Hematopoietic multipotent progenitor cell treated with erythropoietin and hydrocortisone succinate and interleukin-3 and kit ligand, for 8 days (in vitro differentiated cells): ENCODE measurements at regions not wholly inside any gene's neighbourhood (a gene's known extent, or its start where the extent isn't known, plus 50 kb on each side); places are given as distances from the start of the nearest gene placed in this dataset.

Experiments
- DNase-seq: peaks from one replicate; pipeline ENCODE4 v3.0.0-alpha.2; 2015

DNA sequence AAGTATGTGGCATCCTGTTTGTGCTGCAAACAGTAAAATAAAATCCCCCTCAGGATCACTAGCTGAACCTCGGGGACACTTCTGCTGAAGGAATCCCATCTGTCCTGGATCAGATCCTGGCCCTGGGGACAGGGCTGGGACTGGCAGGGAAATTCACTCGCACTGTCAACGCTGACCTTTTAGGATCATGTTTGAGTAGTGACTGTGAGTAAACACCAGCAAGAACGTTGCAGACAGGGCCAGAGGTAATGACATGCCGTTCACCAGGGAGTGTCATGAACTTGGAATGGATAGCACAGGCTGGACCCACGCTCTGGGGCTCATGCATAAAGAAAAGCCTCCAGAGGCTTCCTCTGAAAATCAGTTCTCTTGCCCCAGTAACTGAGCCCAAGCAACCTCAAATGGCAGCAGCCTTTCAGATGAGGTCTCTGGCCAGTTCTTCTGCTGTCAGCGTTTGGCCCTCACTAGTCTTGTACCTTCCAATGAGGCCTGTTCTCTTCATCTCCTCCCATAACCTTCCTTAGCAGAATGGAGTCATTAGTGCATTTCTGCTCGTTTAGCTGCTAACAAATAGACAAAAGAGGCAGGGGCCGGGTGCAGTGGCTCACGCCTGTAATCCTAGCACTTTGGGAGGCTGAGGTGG, 51.0 kb upstream of the BARX2 start:
- DNase-seq = no peak

DNA sequence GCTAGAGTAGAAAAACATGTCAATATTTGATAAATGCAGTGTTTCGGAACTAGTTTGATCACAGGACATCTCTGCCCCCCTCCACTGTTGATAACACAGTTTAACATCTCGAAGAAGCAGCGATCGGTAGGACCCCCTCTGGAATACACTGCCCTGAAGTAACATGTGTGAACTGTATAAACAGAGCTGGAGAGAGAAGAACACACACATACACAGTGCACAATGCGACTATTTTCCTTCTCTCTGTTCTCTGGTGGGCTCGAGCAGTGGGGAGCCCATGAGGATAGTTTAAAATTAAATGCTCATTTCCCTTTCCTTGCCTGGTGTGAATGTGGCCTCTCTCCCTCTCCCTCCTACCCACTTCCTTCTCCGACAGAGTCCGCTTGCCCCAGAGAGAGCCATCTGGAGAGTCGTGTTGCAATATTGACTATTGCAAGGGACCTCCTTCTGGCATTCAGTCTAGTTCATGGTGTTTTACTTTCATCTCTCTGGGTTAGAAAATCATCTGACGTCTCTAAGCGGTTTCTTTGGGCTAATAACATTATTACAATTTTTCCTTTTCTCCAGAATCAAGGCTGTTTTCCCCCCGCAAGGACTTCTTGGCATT, 51.6 kb upstream of the BARX2 start:
- DNase-seq = no peak

DNA sequence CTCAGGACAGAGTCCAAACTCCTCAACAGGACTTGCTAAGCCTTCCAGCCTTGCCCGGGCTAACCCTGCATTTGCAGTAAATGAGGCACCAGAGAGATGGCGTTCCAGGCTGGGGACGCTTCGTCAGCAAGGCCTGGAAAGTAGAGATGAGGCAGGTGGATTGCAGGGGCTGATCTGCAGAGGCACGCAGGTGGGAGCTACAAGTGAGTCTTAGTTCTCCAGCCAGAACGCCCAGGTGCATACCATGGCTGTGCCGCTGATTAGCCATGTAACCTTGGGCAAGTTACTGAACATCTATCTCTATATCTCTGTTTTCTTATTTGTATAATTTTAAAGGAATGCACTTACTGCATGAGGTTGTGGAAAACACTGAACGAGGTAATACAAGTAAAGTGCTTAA, 52.7 kb upstream of the BARX2 start:
- DNase-seq = no peak

DNA sequence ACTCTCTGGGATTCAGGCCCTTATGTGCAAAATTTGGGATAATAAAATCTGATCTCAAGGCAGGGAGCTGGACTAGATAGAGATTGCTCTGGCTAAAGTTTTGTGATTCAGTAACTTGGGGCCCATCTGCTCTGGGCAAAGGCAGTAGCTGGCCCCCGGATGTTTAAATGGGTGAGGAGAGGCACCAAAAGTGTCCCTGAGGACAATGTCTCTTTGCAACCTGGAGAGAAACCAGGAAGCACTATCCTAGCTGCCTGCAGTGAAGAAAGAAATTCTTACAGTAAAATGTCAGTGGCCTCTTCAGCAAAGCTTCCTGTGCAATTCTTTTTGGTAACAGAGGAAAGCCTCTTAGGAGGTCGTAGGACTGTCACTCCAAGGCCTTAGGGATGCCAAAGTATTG, 54.6 kb upstream of the BARX2 start:
- no peak for DNase-seq

DNA sequence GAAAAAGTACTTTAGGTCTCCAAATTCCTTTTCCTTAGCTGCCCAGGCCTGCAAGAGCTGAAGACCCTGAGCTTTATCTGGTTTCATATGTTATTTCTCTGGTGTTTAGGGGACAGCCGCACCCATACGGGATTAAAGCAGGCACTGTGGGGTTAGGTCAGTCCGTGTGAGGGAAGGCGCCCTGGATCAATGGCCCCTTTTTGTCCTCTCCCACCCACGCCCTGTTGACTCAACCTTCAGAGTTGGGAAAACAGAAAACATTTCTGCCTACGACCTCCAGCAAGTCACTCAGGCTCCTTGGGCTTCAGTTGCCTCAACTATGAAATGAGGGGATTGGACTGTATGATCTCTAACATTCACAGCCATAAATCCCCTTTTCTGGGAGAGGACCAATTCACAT, 55.2 kb upstream of the BARX2 start:
- DNase-seq = no peak

DNA sequence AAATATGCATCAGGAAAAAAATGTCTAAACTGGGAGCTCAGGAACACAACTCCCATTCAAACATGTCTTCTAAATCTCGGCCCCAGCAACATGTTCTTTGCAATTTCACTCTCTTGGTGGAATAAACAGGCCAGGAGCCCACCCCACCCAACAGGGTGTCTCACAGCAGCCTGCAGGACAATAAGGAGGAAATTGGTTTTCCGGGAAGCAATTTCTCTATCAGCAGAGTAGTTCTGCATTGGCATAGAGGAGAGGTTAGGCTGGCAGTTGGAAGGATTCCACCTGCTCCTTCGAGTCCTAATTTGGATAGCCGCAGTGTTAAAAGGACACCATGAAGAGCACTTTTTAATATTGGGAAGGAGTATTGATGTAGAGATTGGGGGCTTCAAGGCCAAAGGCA, 55.9 kb upstream of the BARX2 start:
- DNase-seq = no peak

DNA sequence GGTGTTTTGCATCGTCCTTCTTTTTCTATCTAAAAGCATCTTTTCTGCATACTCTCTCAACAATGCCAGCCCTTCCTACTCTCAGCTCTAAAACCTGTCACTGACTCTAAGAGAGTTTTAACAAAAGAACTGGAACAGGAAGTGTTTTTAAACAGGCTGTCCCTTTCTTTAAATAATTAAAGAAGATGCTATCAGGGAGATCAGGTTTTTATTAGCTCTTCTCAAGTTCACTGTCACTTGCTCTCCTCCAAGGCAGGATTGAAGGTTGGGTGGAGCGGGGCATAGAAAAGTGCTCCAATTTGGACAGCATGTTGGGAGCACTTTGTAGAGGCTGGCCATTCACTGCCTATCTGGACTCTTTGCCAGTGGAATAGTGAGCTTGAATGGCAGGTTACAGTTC, 56.4 kb upstream of the BARX2 start:
- DNase-seq = no peak

DNA sequence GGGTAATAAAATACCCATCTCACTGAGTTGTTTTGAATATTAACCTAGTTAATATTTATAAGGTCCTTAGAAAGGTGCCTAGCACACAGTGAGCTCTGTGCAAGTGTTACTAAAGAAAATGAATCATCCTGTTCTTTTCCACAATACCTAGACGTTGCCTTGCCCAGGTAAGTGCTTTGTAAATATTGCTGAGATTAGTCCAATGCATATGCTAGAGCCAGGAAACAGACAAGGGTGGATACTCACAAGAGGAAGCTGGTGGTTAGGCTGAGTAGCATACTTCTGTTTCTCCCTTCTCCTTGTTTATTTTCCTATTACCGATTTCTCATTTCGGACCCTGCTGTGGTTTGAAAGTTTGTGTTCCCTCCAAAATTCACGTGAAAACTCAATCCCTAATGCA, 58.1 kb upstream of the BARX2 start:
- DNase-seq = no peak

DNA sequence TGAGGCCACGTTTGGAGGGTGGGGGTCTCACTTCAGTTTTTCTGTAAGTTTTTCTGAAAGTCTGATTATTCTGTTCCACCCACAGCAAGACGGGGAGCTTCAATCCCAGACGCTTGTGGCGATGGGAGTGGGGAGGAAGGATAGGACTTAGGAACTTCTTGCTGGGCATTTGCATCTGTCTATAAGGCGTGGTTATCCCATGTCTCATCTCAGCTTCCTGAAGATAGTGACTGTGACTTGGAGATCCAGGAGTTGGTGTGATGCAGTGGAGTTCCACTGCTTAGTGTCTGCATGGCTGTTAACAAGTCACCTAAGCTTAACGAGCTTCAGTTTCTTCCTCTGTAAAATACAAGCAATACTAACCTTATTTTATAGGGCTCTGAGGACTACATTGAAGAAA, 58.9 kb upstream of the BARX2 start:
- no peak for DNase-seq

DNA sequence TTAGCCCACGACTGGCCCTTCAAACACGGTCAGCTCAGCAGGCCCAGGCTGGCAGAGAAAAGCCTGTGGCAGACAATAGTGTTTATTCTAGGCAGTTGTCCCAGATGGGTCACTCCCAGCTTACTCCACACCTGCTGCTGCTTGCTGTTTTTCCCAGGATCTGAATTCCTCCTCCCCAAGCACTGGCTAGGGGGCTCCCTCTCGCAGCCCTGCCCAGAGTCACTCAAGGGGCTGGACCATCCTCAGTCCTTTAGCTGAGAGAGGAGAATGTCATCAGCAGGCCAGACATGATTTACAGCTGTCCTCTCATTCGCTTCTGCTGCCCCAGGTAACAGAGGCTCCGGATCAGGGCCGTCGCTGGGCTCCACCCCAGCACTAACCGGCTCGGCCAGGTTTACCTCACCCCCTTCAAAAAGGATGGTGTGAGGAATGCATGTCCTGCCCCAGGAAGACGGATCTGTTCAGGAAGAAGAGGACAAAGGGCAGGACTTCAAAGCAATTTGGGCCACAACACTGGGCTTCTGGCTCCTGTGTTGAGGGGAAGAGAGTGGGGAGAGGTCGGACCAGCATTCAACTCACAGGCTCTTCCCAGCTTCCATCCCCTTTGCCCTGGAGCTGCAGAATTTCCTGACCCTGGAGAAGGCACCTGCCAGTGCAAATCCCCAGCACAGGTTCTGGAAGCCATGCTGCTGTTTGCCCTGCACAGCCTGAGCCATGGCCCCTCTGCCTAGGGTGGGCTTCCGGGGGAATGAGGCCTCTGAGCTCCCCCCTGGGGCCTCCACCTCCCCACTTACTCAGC, 59.7 kb upstream of the BARX2 start:
- no peak for DNase-seq

DNA sequence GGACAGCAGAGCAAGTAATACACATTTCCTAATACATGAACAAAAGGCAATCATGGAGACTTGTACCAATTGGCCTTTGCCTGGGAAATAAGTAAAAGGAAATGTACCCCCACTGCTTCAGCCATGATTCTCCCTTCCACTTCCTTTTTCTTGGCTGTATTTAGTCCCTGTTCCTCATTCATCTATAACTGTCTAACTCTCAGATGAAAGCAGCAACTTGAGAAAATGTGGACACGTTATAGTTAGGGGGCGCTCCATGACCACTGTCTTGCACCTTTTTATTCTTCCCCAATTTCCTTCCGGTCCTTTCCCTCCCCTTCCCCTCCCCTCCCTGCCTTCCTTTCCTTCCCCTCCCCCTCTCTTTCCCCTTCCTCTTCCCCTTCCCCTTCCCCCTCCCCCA, 61.3 kb upstream of the BARX2 start:
- no peak for DNase-seq

DNA sequence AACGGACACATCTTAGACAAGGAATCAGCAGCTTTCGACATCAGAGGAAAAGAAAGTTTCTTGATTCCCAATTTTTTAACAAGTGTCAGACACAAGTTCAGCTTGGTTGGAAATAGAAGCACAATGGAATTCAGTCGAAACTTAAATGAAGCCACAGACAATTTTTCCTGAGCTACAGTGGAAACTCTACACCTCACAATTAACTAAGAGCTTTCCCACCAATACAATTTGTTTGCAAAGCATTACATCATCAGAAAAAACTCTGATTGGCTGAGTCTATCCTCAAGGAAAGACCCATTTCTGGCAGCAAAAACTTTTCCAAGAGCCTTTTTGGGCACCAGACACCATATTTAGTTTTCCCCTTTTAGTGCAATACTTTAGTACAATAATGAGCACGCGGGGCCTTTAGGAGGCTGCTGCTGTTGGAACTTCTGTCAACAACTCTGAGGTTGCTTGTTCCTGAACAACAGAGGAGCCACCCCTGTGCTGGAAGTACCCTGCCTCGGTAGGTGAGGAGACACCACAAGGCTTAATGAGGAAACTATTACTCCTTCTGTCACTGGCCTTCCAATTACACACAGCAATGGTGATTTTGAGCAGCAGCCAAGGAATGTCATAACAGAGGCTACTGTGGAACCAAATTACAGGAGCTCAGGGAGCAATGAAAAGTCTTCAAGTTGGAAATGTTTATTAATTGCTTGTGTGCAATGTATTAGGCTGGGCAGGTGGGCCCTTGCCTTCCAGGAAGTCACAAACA, 61.9 kb upstream of the BARX2 start:
- no peak for DNase-seq

DNA sequence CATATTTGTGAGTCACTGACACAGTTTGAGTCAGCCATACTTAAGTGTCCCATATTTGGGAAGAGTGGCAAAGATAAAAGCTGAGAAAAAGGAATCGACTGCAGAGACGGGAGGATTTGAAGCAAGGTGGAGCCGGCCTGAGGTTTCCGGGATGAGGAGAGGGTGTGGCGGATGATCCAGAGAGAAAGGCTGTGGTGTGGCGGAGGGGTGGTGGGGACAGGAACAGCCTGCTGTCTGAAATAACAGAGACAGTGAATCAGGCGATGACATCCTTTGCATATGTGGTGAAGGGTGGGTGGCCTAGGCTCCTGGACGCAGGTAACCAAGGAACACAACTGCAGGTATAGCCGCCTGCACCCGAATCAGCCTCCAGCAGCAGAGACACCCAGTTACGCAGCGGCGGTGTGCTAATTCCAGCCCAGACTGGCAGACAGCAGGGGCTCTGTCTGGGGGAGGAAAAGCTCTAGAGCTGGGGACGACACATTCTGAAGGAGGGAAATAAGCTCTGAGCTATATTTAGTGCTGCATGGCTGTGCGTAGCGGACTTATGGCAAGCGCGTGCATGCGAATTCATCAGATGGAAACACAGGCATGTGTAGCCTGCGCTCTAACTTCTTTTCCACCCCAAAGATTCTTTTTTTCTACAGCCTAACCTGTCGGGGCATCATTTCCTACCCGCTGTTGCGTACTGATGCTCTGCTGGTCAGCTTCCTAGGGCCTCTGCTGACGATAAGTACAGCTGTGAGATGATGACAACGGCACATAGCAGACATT, 62.7 kb upstream of the BARX2 start:
- no peak for DNase-seq

DNA sequence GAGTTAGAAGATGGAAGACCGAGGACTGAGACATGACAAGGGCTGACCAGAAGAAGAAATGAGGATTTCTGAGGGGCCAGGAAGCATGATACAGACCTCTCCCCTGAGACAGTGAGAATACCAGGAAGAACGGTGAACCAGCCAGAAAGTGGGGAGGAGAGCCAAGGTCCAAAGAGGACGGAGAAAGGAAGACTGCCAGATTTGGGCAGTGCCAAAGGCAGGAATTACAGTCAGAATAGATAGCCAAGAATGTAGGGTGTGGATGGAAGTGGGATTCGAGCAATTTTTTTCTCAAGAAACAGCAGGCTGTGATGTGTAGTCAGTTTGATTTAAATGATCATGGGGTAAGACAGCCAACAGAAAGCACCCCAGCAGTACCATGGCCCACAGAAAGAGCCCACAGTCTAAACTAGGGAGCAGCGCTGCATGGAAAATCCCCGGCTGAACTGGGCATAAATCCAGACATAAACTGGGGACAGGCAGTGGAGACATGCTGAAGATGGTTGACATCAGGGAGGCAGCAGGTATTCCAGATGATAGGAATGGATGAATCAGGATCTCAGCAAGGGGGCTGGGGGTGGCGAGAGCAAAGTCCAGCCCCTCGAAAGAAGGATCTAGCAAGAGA, 67.3 kb upstream of the BARX2 start:
- DNase-seq = no peak

DNA sequence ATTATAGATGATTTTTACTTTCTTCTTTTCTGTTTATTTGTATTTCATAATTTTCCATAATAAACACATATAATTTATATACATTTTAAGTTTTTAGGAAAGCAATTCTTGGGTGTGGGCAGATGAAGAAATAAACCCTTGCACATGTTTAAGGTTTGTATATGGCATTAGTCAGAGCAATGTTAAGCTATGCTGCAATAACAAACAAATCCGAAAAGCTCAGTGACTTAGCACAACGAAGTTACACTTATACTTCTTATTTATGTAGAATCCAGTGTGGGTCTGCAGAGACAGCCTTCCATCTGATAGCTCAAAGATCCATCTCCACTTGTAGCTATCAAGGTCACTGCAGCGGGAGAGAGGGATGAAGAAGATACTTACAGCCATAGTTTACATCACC, 68.5 kb upstream of the BARX2 start:
- no peak for DNase-seq

DNA sequence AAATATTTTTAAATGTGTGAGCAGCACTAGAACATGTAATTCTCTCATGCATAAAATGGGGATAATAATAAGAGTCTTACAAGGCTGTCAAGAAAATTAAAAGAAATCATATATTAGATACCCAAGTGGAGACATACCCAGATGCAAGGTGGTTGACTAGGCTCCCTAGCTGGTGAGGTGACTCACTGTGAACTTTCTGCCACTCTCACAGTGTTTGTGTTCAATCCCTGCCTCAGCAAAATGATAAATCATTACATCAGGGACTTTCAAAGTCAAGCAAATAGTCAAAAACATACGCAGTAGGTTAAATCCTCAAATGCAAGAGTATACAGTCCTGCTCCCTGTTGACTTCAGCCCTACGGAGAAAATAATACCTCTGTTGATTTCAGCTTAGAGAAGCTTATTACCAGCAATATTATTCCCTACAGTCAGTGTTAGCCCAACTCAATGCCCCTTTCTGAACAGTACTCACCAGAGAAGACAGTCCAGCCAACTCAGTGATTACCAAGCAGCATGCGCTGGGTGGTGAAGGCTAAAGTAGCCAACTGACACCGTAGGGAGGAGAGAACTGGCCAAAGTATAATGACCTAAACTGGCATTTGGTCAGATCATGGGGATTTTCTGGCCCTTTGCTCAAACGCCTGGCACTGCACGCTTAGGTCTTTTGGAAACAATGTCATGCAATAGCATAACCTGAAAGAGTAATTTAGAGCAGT, 73.1 kb upstream of the BARX2 start:
- DNase-seq = no peak

DNA sequence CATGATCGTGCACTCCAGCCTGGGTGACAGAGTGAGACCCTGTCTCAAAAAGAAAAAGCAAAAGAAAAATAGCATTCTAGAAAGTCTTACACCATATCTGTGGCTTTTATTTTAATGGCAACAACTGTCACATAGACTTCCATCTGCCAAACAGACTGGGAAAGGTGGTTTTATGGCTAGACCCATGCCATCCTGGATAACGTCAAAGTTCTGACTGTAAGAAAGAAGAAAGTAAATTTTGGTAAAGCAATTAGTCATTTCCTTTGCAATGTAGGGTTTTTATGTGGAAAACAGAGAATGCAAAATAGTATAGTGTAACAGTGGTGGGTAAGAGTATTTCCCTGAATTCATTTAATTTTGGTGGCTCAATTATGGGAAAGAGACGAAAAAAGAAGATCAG, 75.5 kb upstream of the BARX2 start:
- no peak for DNase-seq

DNA sequence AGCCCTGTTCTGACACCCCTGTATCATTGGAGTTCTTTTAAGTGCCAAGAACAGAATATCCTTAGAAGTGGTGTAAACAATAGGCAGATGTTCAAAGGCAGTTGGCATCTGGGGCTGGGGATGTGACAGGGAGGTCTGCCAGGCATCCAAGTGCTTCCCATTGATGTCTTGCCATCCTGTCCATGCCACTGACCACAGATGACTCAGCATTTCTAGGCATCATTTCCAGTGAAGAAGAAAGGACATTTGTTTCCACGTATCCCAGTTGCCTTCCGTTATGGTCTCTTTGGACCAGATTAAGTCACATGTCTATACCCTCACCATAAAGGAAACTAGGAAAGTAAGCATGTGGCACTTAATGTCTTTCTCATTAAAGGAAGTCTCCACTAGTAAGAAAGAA, 76.7 kb upstream of the BARX2 start:
- DNase-seq = no peak

DNA sequence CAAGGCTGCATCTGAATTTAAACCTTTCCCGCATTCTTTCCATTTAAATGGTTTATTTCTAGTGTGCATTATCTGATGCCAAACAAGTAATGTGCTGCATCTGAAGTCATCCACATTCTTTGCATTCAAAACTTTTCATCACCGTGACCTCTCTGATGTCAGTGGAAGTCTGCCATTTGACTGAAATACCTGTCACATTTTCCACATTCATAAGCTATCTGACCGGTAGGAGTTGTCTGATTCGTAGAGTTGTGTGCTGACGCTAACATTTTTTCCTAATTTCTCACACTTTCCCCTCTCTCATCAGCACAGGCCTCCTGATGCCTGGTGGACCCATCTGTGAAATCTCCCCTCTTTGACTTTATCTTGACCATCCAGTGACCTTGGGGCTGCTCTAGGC, 79.9 kb upstream of the BARX2 start:
- no peak for DNase-seq

DNA sequence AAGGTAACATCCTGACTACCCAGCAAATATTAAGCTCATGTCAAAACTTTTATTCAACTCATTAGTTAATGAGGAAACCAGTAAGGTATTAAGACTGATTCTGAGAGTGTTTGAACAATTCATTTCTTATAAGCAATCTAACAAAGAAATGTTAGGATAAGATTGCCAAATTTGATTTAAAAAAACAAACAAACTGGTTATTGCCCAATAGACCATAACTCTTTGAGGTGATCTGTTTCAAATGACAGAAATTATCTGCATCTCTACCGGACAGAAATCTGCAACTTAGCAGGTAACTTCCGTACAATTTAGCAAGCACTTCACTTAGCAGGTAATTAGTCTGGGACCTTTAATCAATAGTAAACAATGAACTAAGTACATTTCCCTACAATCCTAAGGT, 82.9 kb upstream of the BARX2 start:
- no peak for DNase-seq

DNA sequence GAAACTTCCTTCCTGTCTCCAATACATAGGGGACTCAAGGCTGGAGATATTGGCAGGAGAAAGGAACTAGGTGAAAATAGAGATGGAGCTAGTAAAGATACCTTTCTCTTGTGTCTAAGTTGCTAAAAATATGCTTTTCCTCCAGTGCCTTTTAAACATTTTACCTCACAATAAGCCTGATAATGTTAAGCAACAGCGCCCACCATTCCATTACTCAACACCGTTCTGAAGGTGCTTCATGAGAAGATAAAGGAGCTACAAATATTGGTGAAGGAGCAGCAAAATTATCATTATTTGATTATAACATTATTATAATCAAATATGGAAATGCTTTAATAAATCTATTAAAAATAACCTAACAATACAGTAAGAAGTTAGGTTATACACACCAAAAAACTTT, 83.6 kb upstream of the BARX2 start:
- no peak for DNase-seq

DNA sequence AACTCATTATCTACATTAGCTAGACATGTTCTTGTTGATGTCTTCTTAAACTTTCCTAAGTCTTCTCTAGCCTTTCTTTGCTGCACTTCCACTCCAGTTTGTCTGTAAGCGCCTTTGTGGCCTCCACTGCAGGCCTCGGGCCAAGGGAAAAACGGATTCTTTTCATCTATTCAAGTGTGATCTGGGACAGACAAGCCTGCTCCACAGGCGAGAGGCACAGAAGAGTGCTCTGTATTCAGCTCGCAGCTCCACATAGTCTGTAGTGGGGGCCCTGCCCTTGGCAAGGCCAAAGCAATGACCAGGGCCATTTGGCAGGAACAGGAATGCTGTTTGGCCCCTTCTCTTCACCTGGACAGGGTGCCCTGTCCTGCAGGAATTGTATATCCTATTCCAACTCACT, 84.1 kb upstream of the BARX2 start:
- DNase-seq = no peak
